K562 (cell line): ENCODE measurements at regions not wholly inside any gene's neighbourhood (a gene's known extent, or its start where the extent isn't known, plus 50 kb on each side); places are given as distances from the start of the nearest gene placed in this dataset.

Experiments
- ATAC-seq: fragments of 200-7000 bp; cut with Tn5 transposase; 3 replicates; pipeline ENCODE4 v1.9.1; 2020; ENCODE audit warnings: moderate library complexity
- BruUV-seq: library from RNA; stranded (reverse); fragments of 400-500 nt; replicated peaks from 2 replicates; lab custom pipeline; 2021; lab: Mats Ljungman, UMichigan
- CTCF ChIA-PET: fragments of 300-600 bp; formaldehyde crosslinking; extraction: SDS; loops from one replicate; lab custom pipeline; 2021; ENCODE audit warnings: low intra/inter-chr PET ratio; lab: Yijun Ruan, JAX
- POLR2A ChIA-PET: fragments of 300-600, 350-650 bp; sonication (Branson Sonifier 250); formaldehyde crosslinking; extraction: SDS; loops from one replicate; lab custom pipeline; 2021; ENCODE audit warnings: antibody characterized with exemption, inconsistent platforms; lab: Yijun Ruan, JAX
- DNase-seq, 4 experiments: peaks; one replicate each; pipeline versions ENCODE4 v3.0.0 to v3.0.0-alpha.2; 2011 to 2018; ENCODE audit warnings: low spot score in 3 of 4, mixed read lengths in 3 of 4; ENCODE audit errors: extremely low read depth in 1 of 4
- FAIRE-seq: peaks from 2 replicates; lab custom pipeline; 2011; peaks lifted over from hg19 to GRCh38; lab: Jason Lieb, UNC
- H2AFZ ChIP-seq: 2 replicates; pipeline ENCODE4 v1.6.0; 2011; ENCODE audit warnings: low read depth, low read length, control low read depth, inconsistent platforms
- H3K27ac ChIP-seq: fragments of 200-600 bp; 3 replicates; pipeline ENCODE4 v1.8.0; 2011; ENCODE audit warnings: low read depth, mild to moderate bottlenecking, control low read depth, inconsistent platforms, low read length, moderate library complexity, mixed read lengths; ENCODE audit errors: extremely low read depth
- H3K27me3 ChIP-seq, 2 experiments: fragments of 300-600 bp in 1 of 2; 2 replicates in 1 of 2; 3 replicates in 1 of 2; pipeline versions ENCODE4 v1.6.0 to v1.8.0; 2011; ENCODE audit warnings: inconsistent platforms in 2 of 2, low read length in 2 of 2, mild to moderate bottlenecking in 1 of 2, mixed read lengths in 1 of 2, moderate library complexity in 1 of 2; ENCODE audit not compliant: control insufficient read depth in 2 of 2, insufficient read depth in 2 of 2
- H3K36me3 ChIP-seq: fragments of 300-600 bp; 3 replicates; pipeline ENCODE4 v1.8.0; 2011; ENCODE audit warnings: mild to moderate bottlenecking, low read length, inconsistent platforms; ENCODE audit not compliant: control insufficient read depth, insufficient read depth
- H3K4me1 ChIP-seq, 2 experiments: fragments of 200-600 bp in 1 of 2; replicated peaks in 1 of 2; 2 replicates in 1 of 2; 3 replicates in 1 of 2; pipeline versions ENCODE4 v1.5.1 to v1.8.0; 2011; ENCODE audit warnings: inconsistent platforms in 2 of 2, low read length in 2 of 2, mild to moderate bottlenecking in 1 of 2, mixed read lengths in 1 of 2, moderate library complexity in 1 of 2; ENCODE audit not compliant: control insufficient read depth in 2 of 2, insufficient read depth in 2 of 2
- H3K4me2 ChIP-seq: 2 replicates; pipeline ENCODE4 v1.6.1; 2011; ENCODE audit warnings: low read length, control low read depth, inconsistent platforms, mixed read lengths; ENCODE audit not compliant: insufficient read depth
- H3K4me3 ChIP-seq: fragments of 200-600 bp; sonication (generic), shearing (Covaris generic); 2 replicates; pipeline ENCODE4 v1.5.1; 2016; ENCODE audit warnings: control low read depth, inconsistent platforms
- H3K79me2 ChIP-seq: fragments of 200-600 bp; 3 replicates; pipeline ENCODE4 v1.8.0; 2011; ENCODE audit warnings: low read length, inconsistent platforms; ENCODE audit not compliant: control insufficient read depth, insufficient read depth
- H3K9ac ChIP-seq, 2 experiments: 2 replicates each; pipeline versions ENCODE4 v1.6.0 to v1.6.1; 2011; ENCODE audit warnings: low read depth in 2 of 2, low read length in 2 of 2, control low read depth in 1 of 2, inconsistent platforms in 1 of 2, mild to moderate bottlenecking in 1 of 2, mixed read lengths in 1 of 2; ENCODE audit not compliant: insufficient read depth in 1 of 2
- H3K9me1 ChIP-seq: one replicate; pipeline ENCODE4 v1.6.0; 2011; ENCODE audit warnings: inconsistent platforms, mild to moderate bottlenecking, low read length, moderate library complexity; ENCODE audit not compliant: control insufficient read depth, insufficient read depth
- H3K9me3 ChIP-seq: replicated peaks from 2 replicates; pipeline ENCODE4 v1.5.1; 2011; ENCODE audit warnings: low read depth, low read length, inconsistent platforms; ENCODE audit not compliant: control insufficient read depth, insufficient read depth
- H4K20me1 ChIP-seq: replicated peaks from 2 replicates; pipeline ENCODE4 v1.6.1; 2011; ENCODE audit warnings: low read length, inconsistent platforms, mixed read lengths; ENCODE audit not compliant: control insufficient read depth, insufficient read depth
- CBX8 ChIP-seq: fragments of 200-600 bp; sonication (generic); IDR thresholded peaks from 2 replicates; pipeline ENCODE4 v1.6.1; 2012; ENCODE audit warnings: borderline replicate concordance, mixed run types, low read depth, mild to moderate bottlenecking, moderate library complexity, mixed read lengths, low read length, control low read depth, inconsistent platforms; ENCODE audit not compliant: poor library complexity, severe bottlenecking; ENCODE audit errors: extremely low read depth
- ETV5 ChIP-seq: sonication (generic); formaldehyde crosslinking; IDR thresholded peaks from 2 replicates; pipeline ENCODE4 v1.4.0; 2020; ENCODE audit warnings: low read depth, mild to moderate bottlenecking, missing genetic modification reagents
- KLF6 ChIP-seq: fragments of 250-450 bp; sonication (Bioruptor Pico); IDR thresholded peaks from 2 replicates; pipeline ENCODE4 v1.4.0; 2020; ENCODE audit warnings: mild to moderate bottlenecking, moderate library complexity, borderline replicate concordance
- NFYB ChIP-seq: IDR thresholded peaks from 2 replicates; pipeline ENCODE4 v1.6.1; 2011; ENCODE audit warnings: mild to moderate bottlenecking, moderate library complexity; ENCODE audit not compliant: insufficient read length; ENCODE audit errors: extremely low read depth
- PCBP2 ChIP-seq: fragments of 200-400 bp; formaldehyde crosslinking; IDR thresholded peaks from 2 replicates; pipeline ENCODE4 v1.6.1; 2018; ENCODE audit warnings: low read length, low read depth, mild to moderate bottlenecking, moderate library complexity; ENCODE audit not compliant: poor library complexity, severe bottlenecking
- PTRF ChIP-seq: fragments of 450-650 bp; IDR thresholded peaks from 2 replicates; pipeline ENCODE4 v1.6.1; 2016; ENCODE audit warnings: mild to moderate bottlenecking, missing genetic modification characterization, missing compliant biosample characterization
- RBBP5 ChIP-seq: fragments of 200-600 bp; sonication (generic); IDR thresholded peaks from 2 replicates; pipeline ENCODE4 v1.6.1; 2012; ENCODE audit warnings: borderline replicate concordance, mild to moderate bottlenecking, low read length, control low read depth, inconsistent platforms; ENCODE audit not compliant: insufficient read depth, poor library complexity, severe bottlenecking
- RERE ChIP-seq: sonication (generic); formaldehyde crosslinking; IDR thresholded peaks from 2 replicates; pipeline ENCODE4 v1.8.0; 2023; ENCODE audit warnings: missing genetic modification reagents, mild to moderate bottlenecking, borderline replicate concordance
- SRSF1 ChIP-seq: fragments of 200-400 bp; formaldehyde crosslinking; IDR thresholded peaks from 2 replicates; pipeline ENCODE4 v1.6.1; 2017; ENCODE audit warnings: mild to moderate bottlenecking, low read depth, low read length, moderate library complexity
- U2AF1 ChIP-seq: fragments of 200-400 bp; formaldehyde crosslinking; optimal IDR thresholded peaks from 2 replicates; pipeline ENCODE3; 2017; ENCODE audit warnings: mild to moderate bottlenecking, low read depth, low read length, moderate library complexity
- ZBTB43 ChIP-seq: sonication (generic); formaldehyde crosslinking; IDR thresholded peaks from 2 replicates; pipeline ENCODE4 v1.8.0; 2023; ENCODE audit warnings: mild to moderate bottlenecking, missing genetic modification reagents
- ZNF655 ChIP-seq: fragments of 250-450 bp; sonication (Bioruptor Pico); IDR thresholded peaks from 2 replicates; pipeline ENCODE4 v1.5.0; 2021
- WGBS: fragments of 100-300 bp; shearing (Covaris generic); methylation state at CpG from one replicate; pipeline ENCODE4 v1.1.6; 2016; ENCODE audit warnings: low coverage, mixed read lengths; ENCODE audit not compliant: insufficient coverage; ENCODE audit errors: missing lambda C conversion rate; 5-methylcytosine and 5-hydroxymethylcytosine counted together
- in situ Hi-C: fragments of 300-500 bp; cut with MboI; formaldehyde crosslinking; loops from 4 replicates; pipeline ENCODE4 v1.15.0; 2018; ENCODE audit warnings: inconsistent platforms, mixed read lengths
- intact Hi-C: fragments of 100-400 bp; cut with micrococcal nuclease; formaldehyde crosslinking; loops from 2 replicates; pipeline ENCODE4 v1.14.2; 2022

- TF ChIP-seq CBX8 (no peak), ETV5 (CRISPR knock-in tag) (no peak)
Observed at GRCh38 chr5:44911501-44911900, 102.8 kb downstream of the MRPS30 start (continued).

GRCh38 chr5:44914221-44914620 lies 105.5 kb downstream of the MRPS30 start:
- Histone ChIP-seq H3K27me3 (no peaks in the 10 kb centered on the region), H2AFZ (no peak overlapping the region), H3K9me1 (no peaks in the 10 kb centered on the region), H3K79me2 (no peaks in the 10 kb centered on the region), H3K27ac (no peak overlapping the region), H3K4me1 (no peaks in the 10 kb centered on the region), H4K20me1 (no peaks in the 10 kb centered on the region), H3K9me3 (no peaks in the 10 kb centered on the region), H3K4me2 (no peak overlapping the region), H3K9ac (no peak overlapping the region), H3K4me3 (no peak overlapping the region), H3K36me3 (no peaks in the 10 kb centered on the region)
- intact Hi-C loops = no loop called here
- POLR2A ChIA-PET = no interaction called here
- FAIRE-seq (no peak), ATAC-seq (no peak), DNase-seq (no peak)
- CTCF ChIA-PET = no interaction called here
- BruUV-seq = no TSS peak
- 4% methylated on average over 2 of the region's 2 CpGs for WGBS
- in situ Hi-C loops = no loop called here
- TF ChIP-seq PTRF (tag) = no peak
- TF ChIP-seq NFYB = no peak
- no peak for TF ChIP-seq ZNF655 (CRISPR knock-in tag)
- TF ChIP-seq RERE (CRISPR knock-in tag) = no peak
- TF ChIP-seq RBBP5 = no peak
- TF ChIP-seq PCBP2 = no peak
- TF ChIP-seq KLF6 (CRISPR knock-in tag) = no peak
- no peak for TF ChIP-seq ZBTB43
- TF ChIP-seq U2AF1 = no peak
- no peak for TF ChIP-seq SRSF1
